ENCODE measurements at regions not wholly inside any gene's neighbourhood (a gene's known extent, or its start where the extent isn't known, plus 50 kb on each side); places are given as distances from the start of the nearest gene placed in this dataset.

GRCh38 chr4:67014592-67014991 lies 530.7 kb downstream of the CENPC start:
- no peak overlapping the region for H3K4me3 ChIP-seq
- intact Hi-C loops (cut with DNase I): no loop called here
- ATAC-seq (no peak), DNase-seq (no peak)
- no peak overlapping the region for H3K27ac ChIP-seq
- TF ChIP-seq CTCF (IDR thresholded peaks at IDR 0.05): no peak
- H3K36me3 ChIP-seq: no peaks in the 10 kb centered on the region
- no peaks in the 10 kb centered on the region for H3K27me3 ChIP-seq
- 79 to 83% methylated on average over 4 of the region's 4 CpGs for WGBS, 2 donors
- H3K4me1 ChIP-seq: no peaks in the 10 kb centered on the region
- H3K9me3 ChIP-seq: peaks cover 0 to 40% (median 11%) of the 10 kb centered on the region in 11 donors

GRCh38 chr4:67006791-67007190 lies 538.5 kb downstream of the CENPC start:
- intact Hi-C loops (cut with DNase I): no loop called here

GRCh38 chr4:66991521-66991920 lies 553.8 kb downstream of the CENPC start:
- DNase-seq: no peak
- Histone ChIP-seq H3K27me3 (no peaks in the 10 kb centered on the region), H3K9me3 (peaks cover 0 to 20% (median 13%) of the 10 kb centered on the region in 11 donors), H3K27ac (no peak overlapping the region), H3K36me3 (no peaks in the 10 kb centered on the region), H3K4me3 (no peak overlapping the region), H3K4me1 (no peaks in the 10 kb centered on the region)
- no peak for ATAC-seq
- intact Hi-C loops (cut with DNase I): no loop called here
- no peak for TF ChIP-seq CTCF (IDR thresholded peaks at IDR 0.05)

More at GRCh38 chr4:67006791-67007190, 538.5 kb downstream of the CENPC start:
- DNase-seq: no peak
- Histone ChIP-seq H3K9me3 (peaks cover 0 to 16% (median 0%) of the 10 kb centered on the region in 11 donors), H3K4me3 (no peak overlapping the region), H3K4me1 (no peaks in the 10 kb centered on the region), H3K36me3 (no peaks in the 10 kb centered on the region), H3K27ac (no peak overlapping the region), H3K27me3 (no peaks in the 10 kb centered on the region)
- no peak for TF ChIP-seq CTCF (IDR thresholded peaks at IDR 0.05)
- no peak for ATAC-seq
- 49 to 53% methylated on average over 3 of the region's 3 CpGs for WGBS, 2 donors

- ATAC-seq (no peak), DNase-seq (no peak)
- TF ChIP-seq CTCF (IDR thresholded peaks at IDR 0.05): no peak
- H3K4me3 ChIP-seq: no peak overlapping the region
- no peaks in the 10 kb centered on the region for H3K9me3 ChIP-seq
- WGBS, 2 donors: 69 to 71% methylated on average over 2 of the region's 2 CpGs
- H3K4me1 ChIP-seq: no peaks in the 10 kb centered on the region
- no peak overlapping the region for H3K27ac ChIP-seq
- no peaks in the 10 kb centered on the region for H3K36me3 ChIP-seq
- H3K27me3 ChIP-seq: no peaks in the 10 kb centered on the region
- intact Hi-C loops (cut with DNase I): no loop called here
Observed at GRCh38 chr4:66974665-66975064, 570.6 kb downstream of the CENPC start.

GRCh38 chr4:66972087-66972486 lies 573.2 kb downstream of the CENPC start:
- H3K9me3 ChIP-seq: no peaks in the 10 kb centered on the region
- no peaks in the 10 kb centered on the region for H3K27me3 ChIP-seq
- H3K4me1 ChIP-seq: no peaks in the 10 kb centered on the region
- H3K4me3 ChIP-seq: no peak overlapping the region
- no peak for ATAC-seq
- DNase-seq: no peak
- no peak overlapping the region for H3K27ac ChIP-seq
- intact Hi-C loops (cut with DNase I): no loop called here
- TF ChIP-seq CTCF (IDR thresholded peaks at IDR 0.05): peak in 1 of 9 donors; percentile 10
- WGBS, 2 donors: 71 to 75% methylated on average over 2 of the region's 2 CpGs
- no peaks in the 10 kb centered on the region for H3K36me3 ChIP-seq

Data from heart right ventricle (tissue), 16 donors.